ENCODE measurements at regions not wholly inside any gene's neighbourhood (a gene's known extent, or its start where the extent isn't known, plus 50 kb on each side); places are given as distances from the start of the nearest gene placed in this dataset.
"Not testable (repeated sequence)": the region's sequence is repeated elsewhere in the genome, so short reads cannot be mapped to it uniquely, and the experiment has no call there.

GRCh38 chr6:6960571-6961251, 147.1 kb upstream of the RREB1 start:
- Histone ChIP-seq H3K9ac (ENCODE audit: low read length) (no peak overlapping the region), H3K36me3 (ENCODE audit: insufficient read depth, low read length) (no peaks in the 10 kb centered on the region), H3K27me3 (ENCODE audit: control insufficient read depth in 1 of 2, insufficient read depth in 2 of 2, low read length in 2 of 2) (no peaks in the 10 kb centered on the region), H3K27ac (ENCODE audit: low read depth, low read length) (no peak overlapping the region), H3K4me3 (ENCODE audit: low read depth in 1 of 2, low read length in 2 of 2) (no peak overlapping the region), H3K9me3 (ENCODE audit: low read length) (no peaks in the 10 kb centered on the region), H3K4me1 (ENCODE audit: insufficient read depth, low read length) (no peaks in the 10 kb centered on the region)

GRCh38 chr6:6962086-6962485, 145.7 kb upstream of the RREB1 start:
- Histone ChIP-seq H3K27me3 (ENCODE audit: control insufficient read depth in 1 of 2, insufficient read depth in 2 of 2, low read length in 2 of 2) (no peaks in the 10 kb centered on the region), H3K9ac (ENCODE audit: low read length) (no peak overlapping the region), H3K4me1 (ENCODE audit: insufficient read depth, low read length) (no peaks in the 10 kb centered on the region), H3K4me3 (ENCODE audit: low read depth in 1 of 2, low read length in 2 of 2) (no peak overlapping the region), H3K36me3 (ENCODE audit: insufficient read depth, low read length) (no peaks in the 10 kb centered on the region), H3K9me3 (ENCODE audit: low read length) (no peaks in the 10 kb centered on the region), H3K27ac (ENCODE audit: low read depth, low read length) (no peak overlapping the region)

DNA sequence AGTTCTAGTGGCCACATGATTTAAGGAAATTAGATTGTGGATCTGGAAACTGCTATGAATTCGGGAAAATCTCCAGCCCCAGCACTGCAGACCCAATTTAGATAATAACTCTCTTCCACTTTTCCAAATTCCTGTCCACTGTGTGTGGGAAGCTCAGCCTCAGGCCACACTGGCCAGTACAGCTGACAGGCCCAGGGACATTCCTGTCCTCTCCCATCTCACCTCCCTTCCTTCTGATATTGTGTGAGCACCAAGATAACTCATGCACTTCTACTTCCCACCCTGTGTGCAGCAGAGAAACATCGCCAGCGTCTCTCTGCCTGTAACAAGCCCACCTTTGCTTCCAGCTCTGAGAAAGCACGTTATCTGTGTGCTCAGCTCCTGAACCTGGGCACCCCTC, 145.1 kb upstream of the RREB1 start:
- no peaks in the 10 kb centered on the region for H3K4me1 ChIP-seq (ENCODE audit: insufficient read depth, low read length)
- H3K27me3 ChIP-seq (ENCODE audit: control insufficient read depth in 1 of 2, insufficient read depth in 2 of 2, low read length in 2 of 2) = no peaks in the 10 kb centered on the region
- H3K9me3 ChIP-seq (ENCODE audit: low read length) = no peaks in the 10 kb centered on the region
- H3K9ac ChIP-seq (ENCODE audit: low read length) = no peak overlapping the region
- no peak overlapping the region for H3K27ac ChIP-seq (ENCODE audit: low read depth, low read length)
- no peaks in the 10 kb centered on the region for H3K36me3 ChIP-seq (ENCODE audit: insufficient read depth, low read length)
- H3K4me3 ChIP-seq (ENCODE audit: low read depth in 1 of 2, low read length in 2 of 2) = no peak overlapping the region

- H3K36me3 ChIP-seq (ENCODE audit: insufficient read depth, low read length); H3K27ac ChIP-seq (ENCODE audit: low read depth, low read length); H3K4me1 ChIP-seq (ENCODE audit: insufficient read depth, low read length); H3K9ac ChIP-seq (ENCODE audit: low read length); H3K9me3 ChIP-seq (ENCODE audit: low read length); H3K4me3 ChIP-seq (ENCODE audit: low read depth in 1 of 2, low read length in 2 of 2); H3K27me3 ChIP-seq (ENCODE audit: control insufficient read depth in 1 of 2, insufficient read depth in 2 of 2, low read length in 2 of 2): not testable (repeated sequence)
Observed at GRCh38 chr6:6963390-6963789, 144.4 kb upstream of the RREB1 start.

- no peak overlapping the region for H3K27ac ChIP-seq (ENCODE audit: low read depth, low read length)
- H3K4me3 ChIP-seq (ENCODE audit: low read depth in 1 of 2, low read length in 2 of 2) = no peak overlapping the region
- H3K9me3 ChIP-seq (ENCODE audit: low read length) = no peaks in the 10 kb centered on the region
- no peaks in the 10 kb centered on the region for H3K36me3 ChIP-seq (ENCODE audit: insufficient read depth, low read length)
- H3K4me1 ChIP-seq (ENCODE audit: insufficient read depth, low read length) = no peaks in the 10 kb centered on the region
- no peak overlapping the region for H3K9ac ChIP-seq (ENCODE audit: low read length)
- no peaks in the 10 kb centered on the region for H3K27me3 ChIP-seq (ENCODE audit: control insufficient read depth in 1 of 2, insufficient read depth in 2 of 2, low read length in 2 of 2)
Observed at GRCh38 chr6:6964675-6965074, 143.1 kb upstream of the RREB1 start.

GRCh38 chr6:6966127-6966526, 141.6 kb upstream of the RREB1 start:
- Histone ChIP-seq H3K9me3 (ENCODE audit: low read length) (no peaks in the 10 kb centered on the region), H3K4me1 (ENCODE audit: insufficient read depth, low read length) (no peaks in the 10 kb centered on the region), H3K9ac (ENCODE audit: low read length) (no peak overlapping the region), H3K27ac (ENCODE audit: low read depth, low read length) (no peak overlapping the region), H3K4me3 (ENCODE audit: low read depth in 1 of 2, low read length in 2 of 2) (no peak overlapping the region), H3K27me3 (ENCODE audit: control insufficient read depth in 1 of 2, insufficient read depth in 2 of 2, low read length in 2 of 2) (no peaks in the 10 kb centered on the region), H3K36me3 (ENCODE audit: insufficient read depth, low read length) (no peaks in the 10 kb centered on the region)

DNA sequence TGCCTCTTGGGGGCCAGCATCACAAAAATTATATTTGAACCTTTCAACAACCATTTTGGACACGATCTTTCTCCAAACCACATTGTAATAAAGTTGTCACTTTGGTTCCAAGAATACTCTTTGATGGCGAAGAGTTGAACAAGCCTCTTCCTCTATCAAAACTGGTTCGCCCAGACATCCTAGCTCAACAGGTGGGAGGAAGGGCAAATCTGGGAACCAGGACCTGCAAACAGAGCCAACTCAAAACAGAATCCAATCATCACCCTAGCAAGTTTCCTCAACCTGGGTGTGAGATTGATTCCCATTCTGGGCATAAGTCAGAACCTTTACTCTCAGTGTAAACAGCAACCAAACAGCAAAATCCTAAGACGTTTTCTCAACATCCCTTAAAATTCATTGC, 141.2 kb upstream of the RREB1 start:
- Histone ChIP-seq H3K4me3 (ENCODE audit: low read depth in 1 of 2, low read length in 2 of 2) (no peak overlapping the region), H3K27ac (ENCODE audit: low read depth, low read length) (no peak overlapping the region), H3K36me3 (ENCODE audit: insufficient read depth, low read length) (no peaks in the 10 kb centered on the region), H3K9me3 (ENCODE audit: low read length) (no peaks in the 10 kb centered on the region), H3K9ac (ENCODE audit: low read length) (no peak overlapping the region), H3K27me3 (ENCODE audit: control insufficient read depth in 1 of 2, insufficient read depth in 2 of 2, low read length in 2 of 2) (no peaks in the 10 kb centered on the region), H3K4me1 (ENCODE audit: insufficient read depth, low read length) (no peaks in the 10 kb centered on the region)

- Histone ChIP-seq H3K9me3 (ENCODE audit: low read length) (no peaks in the 10 kb centered on the region), H3K9ac (ENCODE audit: low read length) (no peak overlapping the region), H3K4me3 (ENCODE audit: low read depth in 1 of 2, low read length in 2 of 2) (no peak overlapping the region), H3K36me3 (ENCODE audit: insufficient read depth, low read length) (no peaks in the 10 kb centered on the region), H3K4me1 (ENCODE audit: insufficient read depth, low read length) (no peaks in the 10 kb centered on the region), H3K27ac (ENCODE audit: low read depth, low read length) (no peak overlapping the region), H3K27me3 (ENCODE audit: control insufficient read depth in 1 of 2, insufficient read depth in 2 of 2, low read length in 2 of 2) (no peaks in the 10 kb centered on the region)
Observed at GRCh38 chr6:6968357-6968730, 139.4 kb upstream of the RREB1 start.

DNA sequence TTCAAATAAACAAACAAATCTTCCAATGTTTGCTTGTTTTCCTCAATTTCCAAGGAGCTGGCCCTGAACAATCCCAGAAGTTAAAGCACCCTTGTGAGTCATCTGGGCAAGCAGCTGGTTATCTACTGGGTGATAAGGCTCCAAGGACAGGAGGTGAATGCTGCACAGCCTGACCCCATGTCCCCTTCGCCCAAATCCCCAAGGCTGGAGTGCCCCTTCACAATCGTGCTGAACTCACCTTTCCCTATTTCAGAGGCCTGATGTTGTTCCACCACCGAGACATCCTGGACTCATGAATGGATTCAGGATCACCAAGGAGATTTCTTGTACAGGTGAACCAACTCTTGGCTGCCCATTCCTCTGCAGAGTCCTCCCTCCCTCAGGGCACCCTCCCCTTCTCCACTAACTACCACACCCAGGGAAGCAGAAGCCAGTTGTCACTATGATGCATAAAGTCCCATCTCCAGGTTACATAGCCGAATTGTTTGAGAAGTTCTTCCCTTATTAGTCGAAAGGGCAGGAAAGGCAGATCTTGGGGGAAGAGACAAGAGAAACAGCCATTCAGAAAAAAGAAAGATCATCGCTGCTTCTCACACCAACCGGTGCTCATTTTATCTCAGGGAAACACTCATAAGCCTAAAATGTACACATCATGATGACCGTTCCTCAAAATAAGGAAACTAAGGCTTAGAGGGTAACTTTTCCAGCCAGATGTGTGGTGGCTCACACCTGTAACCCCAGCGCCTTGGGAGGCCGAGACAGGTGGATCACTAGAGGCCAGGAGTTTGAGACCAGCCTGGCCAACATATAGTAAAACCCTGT, 138.8 kb upstream of the RREB1 start:
- H3K4me1 ChIP-seq (ENCODE audit: insufficient read depth, low read length) = no peaks in the 10 kb centered on the region
- H3K9ac ChIP-seq (ENCODE audit: low read length) = no peak overlapping the region
- no peak overlapping the region for H3K27ac ChIP-seq (ENCODE audit: low read depth, low read length)
- H3K9me3 ChIP-seq (ENCODE audit: low read length) = no peaks in the 10 kb centered on the region
- H3K36me3 ChIP-seq (ENCODE audit: insufficient read depth, low read length) = no peaks in the 10 kb centered on the region
- H3K27me3 ChIP-seq (ENCODE audit: control insufficient read depth in 1 of 2, insufficient read depth in 2 of 2, low read length in 2 of 2) = no peaks in the 10 kb centered on the region
- H3K4me3 ChIP-seq (ENCODE audit: low read depth in 1 of 2, low read length in 2 of 2) = no peak overlapping the region

- H3K27me3 ChIP-seq (ENCODE audit: control insufficient read depth in 1 of 2, insufficient read depth in 2 of 2, low read length in 2 of 2) = no peaks in the 10 kb centered on the region
- H3K36me3 ChIP-seq (ENCODE audit: insufficient read depth, low read length) = no peaks in the 10 kb centered on the region
- H3K9ac ChIP-seq (ENCODE audit: low read length) = no peak overlapping the region
- no peak overlapping the region for H3K27ac ChIP-seq (ENCODE audit: low read depth, low read length)
- H3K4me1 ChIP-seq (ENCODE audit: insufficient read depth, low read length) = no peaks in the 10 kb centered on the region
- H3K9me3 ChIP-seq (ENCODE audit: low read length) = no peaks in the 10 kb centered on the region
- H3K4me3 ChIP-seq (ENCODE audit: low read depth in 1 of 2, low read length in 2 of 2) = no peak overlapping the region
Observed at GRCh38 chr6:6969761-6970223, 138.0 kb upstream of the RREB1 start.

DNA sequence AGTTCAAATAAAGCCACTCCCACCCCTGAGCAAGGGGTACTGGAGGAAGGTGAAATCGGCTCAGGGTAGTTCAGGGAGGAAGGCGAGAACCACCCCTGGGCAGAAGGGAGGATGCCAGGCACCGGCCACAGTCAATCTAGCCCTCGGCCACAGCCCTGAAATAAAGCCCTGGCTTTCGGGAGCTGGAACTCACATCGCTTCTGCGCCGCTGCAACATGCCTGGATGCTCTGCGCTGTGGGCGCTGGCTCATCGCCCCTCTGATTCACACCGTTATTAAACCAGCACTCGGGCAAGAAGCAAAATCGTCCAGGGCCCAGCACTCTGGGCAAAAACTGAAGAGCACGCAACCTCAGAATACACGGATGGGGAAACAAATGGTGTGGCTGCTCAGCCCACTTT, 136.9 kb upstream of the RREB1 start:
- Histone ChIP-seq H3K27ac (ENCODE audit: low read depth, low read length) (no peak overlapping the region), H3K4me3 (ENCODE audit: low read depth in 1 of 2, low read length in 2 of 2) (no peak overlapping the region), H3K27me3 (ENCODE audit: control insufficient read depth in 1 of 2, insufficient read depth in 2 of 2, low read length in 2 of 2) (no peaks in the 10 kb centered on the region), H3K9me3 (ENCODE audit: low read length) (no peaks in the 10 kb centered on the region), H3K9ac (ENCODE audit: low read length) (no peak overlapping the region), H3K36me3 (ENCODE audit: insufficient read depth, low read length) (no peaks in the 10 kb centered on the region), H3K4me1 (ENCODE audit: insufficient read depth, low read length) (no peaks in the 10 kb centered on the region)

- Histone ChIP-seq H3K4me1 (ENCODE audit: insufficient read depth, low read length) (no peaks in the 10 kb centered on the region), H3K27ac (ENCODE audit: low read depth, low read length) (no peak overlapping the region), H3K9ac (ENCODE audit: low read length) (no peak overlapping the region), H3K27me3 (ENCODE audit: control insufficient read depth in 1 of 2, insufficient read depth in 2 of 2, low read length in 2 of 2) (no peaks in the 10 kb centered on the region), H3K36me3 (ENCODE audit: insufficient read depth, low read length) (no peaks in the 10 kb centered on the region), H3K9me3 (ENCODE audit: low read length) (no peaks in the 10 kb centered on the region), H3K4me3 (ENCODE audit: low read depth in 1 of 2, low read length in 2 of 2) (no peak overlapping the region)
Observed at GRCh38 chr6:6971369-6971768, 136.4 kb upstream of the RREB1 start.
